ENCODE measurements at regions not wholly inside any gene's neighbourhood (a gene's known extent, or its start where the extent isn't known, plus 50 kb on each side); places are given as distances from the start of the nearest gene placed in this dataset.

- no peak for TF ChIP-seq CTCF (IDR thresholded peaks at IDR 0.05; ENCODE audit: control extremely low read depth in 1 of 3, insufficient read depth in 1 of 3, low read depth in 1 of 3, low read length in 3 of 3)
- TF ChIP-seq ZNF274 (IDR thresholded peaks at IDR 0.05; ENCODE audit: borderline replicate concordance, extremely low read depth, low read length), result no peak
- TF ChIP-seq TBP (IDR thresholded peaks at IDR 0.05; ENCODE audit: low read depth, low read length), result no peak
- no peak for TF ChIP-seq EZH2 (IDR thresholded peaks at IDR 0.05; ENCODE audit: low read depth, low read length, severe bottlenecking)
- TF ChIP-seq SIN3A (conservative IDR thresholded peaks at IDR 0.05 in 1 of 2, IDR thresholded peaks at IDR 0.05 in 1 of 2; ENCODE audit: low read depth in 1 of 2, low read length in 2 of 2), result no peak
- TF ChIP-seq JUN (IDR thresholded peaks at IDR 0.05; ENCODE audit: low read depth, low read length), result no peak
- no peak for TF ChIP-seq CEBPB (IDR thresholded peaks at IDR 0.05; ENCODE audit: low read depth, low read length)
- TF ChIP-seq TEAD4 (IDR thresholded peaks at IDR 0.05; ENCODE audit: low read depth, low read length), result no peak
- TF ChIP-seq BCL11A (IDR thresholded peaks at IDR 0.05; ENCODE audit: low read depth in 2 of 2, low read length in 2 of 2), result no peak
- TF ChIP-seq EP300 (IDR thresholded peaks at IDR 0.05; ENCODE audit: borderline replicate concordance in 1 of 2, low read depth in 2 of 2, low read length in 2 of 2), result no peak
These were observed 917.8 kb upstream of the SLC39A10 start for GRCh38 chr2:194739217-194739616.
